GM12865 (cell line): ENCODE measurements at regions not wholly inside any gene's neighbourhood (a gene's known extent, or its start where the extent isn't known, plus 50 kb on each side); places are given as distances from the start of the nearest gene placed in this dataset.
"Not testable (repeated sequence)": the region's sequence is repeated elsewhere in the genome, so short reads cannot be mapped to it uniquely, and the experiment has no call there.

Source experiments
- DNase-seq: peaks from one replicate; pipeline ENCODE4 v3.0.0; 2010; ENCODE audit warnings: low read depth
- H3K4me3 ChIP-seq: 2 replicates; pipeline ENCODE4 v1.5.1; 2011; ENCODE audit warnings: mild to moderate bottlenecking, low read depth, low read length, control low read depth
- TF ChIP-seq, protein P1 (sequence below): IDR thresholded peaks from 2 replicates; pipeline ENCODE4 v1.5.1; 2011; ENCODE audit warnings: low read length, control low read depth, low read depth, inconsistent platforms; ENCODE audit not compliant: insufficient read depth; ENCODE audit errors: missing control alignments

DNA sequence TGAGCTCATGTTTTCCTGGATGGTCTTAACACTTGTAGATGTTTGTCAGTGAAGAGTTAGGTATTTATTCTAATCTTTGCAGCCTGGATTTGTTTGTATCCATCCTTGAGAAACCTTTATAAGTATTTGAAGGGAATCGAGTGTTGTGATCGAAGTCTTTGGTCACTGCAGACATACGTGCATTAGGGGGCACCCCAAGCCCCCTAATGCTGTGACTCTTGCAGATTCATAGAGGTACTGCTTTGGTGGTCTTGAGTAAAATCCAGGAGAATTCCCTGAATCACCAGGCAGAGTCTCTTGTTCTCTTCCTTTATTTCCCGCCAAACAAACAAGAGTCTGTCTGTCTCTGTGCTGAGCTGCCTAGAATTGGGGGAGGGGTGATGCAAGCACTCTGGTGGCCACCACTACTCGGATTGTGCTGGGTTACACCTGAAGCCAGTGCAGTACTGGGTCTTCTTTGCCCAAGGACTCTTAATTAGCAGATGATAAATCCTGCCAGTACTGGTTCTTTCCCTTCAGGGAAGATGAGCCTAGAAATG lies 170.5 kb upstream of the POU1F1 start:
- no peak for DNase-seq
- H3K4me3 ChIP-seq: no peak overlapping the region
- TF ChIP-seq, protein P1, sequence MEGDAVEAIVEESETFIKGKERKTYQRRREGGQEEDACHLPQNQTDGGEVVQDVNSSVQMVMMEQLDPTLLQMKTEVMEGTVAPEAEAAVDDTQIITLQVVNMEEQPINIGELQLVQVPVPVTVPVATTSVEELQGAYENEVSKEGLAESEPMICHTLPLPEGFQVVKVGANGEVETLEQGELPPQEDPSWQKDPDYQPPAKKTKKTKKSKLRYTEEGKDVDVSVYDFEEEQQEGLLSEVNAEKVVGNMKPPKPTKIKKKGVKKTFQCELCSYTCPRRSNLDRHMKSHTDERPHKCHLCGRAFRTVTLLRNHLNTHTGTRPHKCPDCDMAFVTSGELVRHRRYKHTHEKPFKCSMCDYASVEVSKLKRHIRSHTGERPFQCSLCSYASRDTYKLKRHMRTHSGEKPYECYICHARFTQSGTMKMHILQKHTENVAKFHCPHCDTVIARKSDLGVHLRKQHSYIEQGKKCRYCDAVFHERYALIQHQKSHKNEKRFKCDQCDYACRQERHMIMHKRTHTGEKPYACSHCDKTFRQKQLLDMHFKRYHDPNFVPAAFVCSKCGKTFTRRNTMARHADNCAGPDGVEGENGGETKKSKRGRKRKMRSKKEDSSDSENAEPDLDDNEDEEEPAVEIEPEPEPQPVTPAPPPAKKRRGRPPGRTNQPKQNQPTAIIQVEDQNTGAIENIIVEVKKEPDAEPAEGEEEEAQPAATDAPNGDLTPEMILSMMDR: no peak

DNA sequence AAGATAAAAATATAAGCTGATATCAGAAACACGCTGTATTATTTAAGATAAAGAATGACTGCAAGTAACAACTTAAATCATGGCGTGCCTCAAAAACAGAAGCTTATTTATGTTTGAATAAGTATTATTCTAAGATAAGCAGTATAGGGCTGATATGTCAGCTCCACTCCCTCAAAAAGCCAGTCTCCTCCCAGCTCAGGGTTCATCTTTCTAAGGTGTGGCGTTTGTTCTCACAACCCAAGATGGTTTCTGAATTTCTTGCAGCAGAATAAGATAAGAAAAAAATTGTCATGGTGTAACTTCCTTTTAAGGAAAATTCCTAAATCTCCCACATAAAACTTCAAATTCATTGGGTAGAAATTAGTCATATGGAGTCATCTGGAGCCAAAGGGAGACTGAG lies 166.1 kb upstream of the POU1F1 start:
- H3K4me3 ChIP-seq: no peak overlapping the region
- TF ChIP-seq, protein P1: no peak
- no peak for DNase-seq

DNA sequence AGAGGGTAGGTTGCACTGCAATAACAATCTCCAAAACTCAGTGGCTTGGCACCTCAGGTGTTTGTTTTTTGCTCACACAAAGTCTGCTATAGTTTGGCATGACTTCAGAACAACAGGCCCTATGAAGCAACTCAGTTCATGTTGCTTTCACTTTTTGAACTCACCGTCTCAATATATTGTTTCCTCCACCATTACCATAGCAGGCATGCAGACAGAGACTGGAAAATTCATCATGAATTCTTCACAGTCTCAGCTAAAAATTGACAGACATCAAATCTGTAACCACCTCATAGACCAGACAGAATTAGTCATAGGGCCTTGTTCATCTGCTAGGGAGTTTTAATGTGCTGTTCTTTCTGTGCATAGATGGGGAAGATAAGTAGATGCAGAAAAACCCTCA lies 161.4 kb upstream of the POU1F1 start:
- no peak for DNase-seq
- TF ChIP-seq, protein P1: no peak
- H3K4me3 ChIP-seq: no peak overlapping the region

DNA sequence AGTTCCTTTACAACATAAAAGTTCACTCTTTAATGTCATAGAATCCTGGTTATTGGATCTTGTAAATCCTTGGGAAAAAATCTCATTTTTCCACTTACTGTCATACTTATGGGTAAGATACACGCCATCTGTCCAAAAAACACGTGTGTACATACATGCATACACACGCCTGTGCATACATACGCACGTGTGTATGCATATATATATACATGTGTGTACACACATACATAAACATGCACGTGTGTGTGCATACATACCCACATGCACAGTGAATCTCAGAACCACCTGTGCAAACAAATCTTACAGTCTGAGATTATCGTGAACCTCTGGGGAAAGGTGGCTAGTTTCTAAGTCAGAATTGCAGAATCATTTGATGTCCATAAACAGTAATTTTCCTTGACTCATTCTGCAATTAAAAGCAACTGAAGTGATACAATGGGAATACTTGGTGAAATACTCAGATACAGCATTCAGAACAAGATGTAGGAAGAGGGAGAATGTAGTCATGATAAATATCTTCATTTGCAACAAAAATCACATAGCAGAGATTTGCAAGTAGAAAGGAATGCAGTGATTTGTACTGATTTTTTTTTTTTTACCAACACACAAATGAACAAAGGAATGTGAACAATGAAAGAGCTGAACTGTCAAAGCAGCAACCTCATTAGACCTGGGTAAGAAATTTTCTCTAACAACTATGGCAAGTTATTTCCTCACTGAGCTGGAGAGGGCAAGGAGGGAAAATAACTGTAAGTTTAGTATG lies 160.6 kb upstream of the POU1F1 start:
- TF ChIP-seq, protein P1: no peak
- DNase-seq: no peak
- no peak overlapping the region for H3K4me3 ChIP-seq

DNA sequence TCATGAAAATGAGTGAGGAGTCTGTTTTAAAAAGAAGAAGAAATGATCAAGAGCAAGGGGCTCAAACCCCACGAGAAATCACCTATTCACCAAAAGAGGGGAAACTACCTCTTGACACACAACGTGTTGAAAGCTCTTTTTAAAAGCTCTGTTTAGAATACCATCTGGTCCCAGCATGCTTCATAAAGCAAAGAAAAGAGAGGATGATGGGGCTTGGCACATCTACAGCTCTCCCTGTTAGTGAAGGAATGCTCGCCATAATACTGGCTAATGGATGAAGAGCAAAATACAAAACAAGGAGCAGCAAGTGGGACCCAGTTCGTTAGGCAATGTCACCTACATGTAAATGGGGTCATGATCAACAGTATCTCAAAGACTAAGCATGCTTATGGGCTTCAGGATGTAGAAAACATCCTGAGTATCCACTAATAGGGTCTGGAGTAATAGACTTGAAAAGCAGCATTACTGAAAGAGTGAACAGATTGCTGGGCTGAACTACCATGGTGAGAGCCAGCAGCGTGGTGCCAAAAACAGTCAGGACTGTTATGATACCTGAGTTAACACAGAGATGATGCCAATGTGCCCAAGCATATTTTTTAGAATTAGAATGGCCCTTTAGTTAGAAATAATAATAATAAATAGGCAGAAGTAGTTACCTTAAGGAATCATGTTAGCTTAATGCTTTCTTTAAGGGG lies 159.7 kb upstream of the POU1F1 start:
- no peak overlapping the region for H3K4me3 ChIP-seq
- DNase-seq: no peak
- TF ChIP-seq, protein P1: no peak

DNA sequence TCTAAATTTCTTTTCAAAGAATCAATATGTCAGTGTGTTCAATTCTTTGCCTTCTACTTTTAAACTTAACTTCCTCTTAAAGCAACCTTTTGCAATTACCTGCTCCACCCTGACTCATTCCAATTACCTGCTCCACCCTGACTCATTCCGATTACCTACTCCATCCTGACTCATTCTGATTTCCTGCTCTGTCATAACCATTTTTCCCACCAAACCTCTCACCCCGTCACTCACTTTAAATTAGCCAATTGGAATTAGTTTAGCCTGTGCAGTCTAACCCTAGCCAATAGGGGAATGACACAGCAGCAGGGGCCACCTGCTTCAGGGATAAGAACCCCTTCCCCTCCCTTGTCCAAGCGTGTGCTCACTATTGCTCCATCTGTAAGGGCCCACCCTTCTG lies 157.1 kb upstream of the POU1F1 start:
- DNase-seq, H3K4me3 ChIP-seq: not testable (repeated sequence)

DNA sequence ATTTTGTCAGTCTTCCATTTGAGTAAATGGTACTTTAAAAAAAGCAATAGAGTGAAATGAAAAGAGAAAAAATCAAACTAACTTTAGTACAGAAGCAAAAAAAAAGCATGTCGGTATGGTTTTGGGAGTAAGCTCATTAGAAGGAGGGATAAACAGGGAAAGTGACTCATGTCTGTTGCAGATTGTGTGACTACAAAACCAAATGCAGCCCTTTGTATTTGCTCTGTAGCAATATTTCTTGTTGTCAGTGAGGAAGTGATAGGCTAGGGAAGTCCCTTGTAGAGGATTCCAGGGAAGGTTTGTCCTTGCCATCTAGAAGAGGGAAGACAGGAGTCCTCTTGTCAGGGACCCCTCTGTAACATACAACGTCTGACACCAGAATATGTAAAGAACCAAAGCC lies 150.5 kb upstream of the POU1F1 start:
- no peak overlapping the region for H3K4me3 ChIP-seq
- TF ChIP-seq, protein P1: no peak
- DNase-seq: no peak
